ENCODE measurements at regions not wholly inside any gene's neighbourhood (a gene's known extent, or its start where the extent isn't known, plus 50 kb on each side); places are given as distances from the start of the nearest gene placed in this dataset.
A peak's percentile ranks its signal among the peaks of the same experiment; 100 is the strongest.
"Not testable (repeated sequence)": the region's sequence is repeated elsewhere in the genome, so short reads cannot be mapped to it uniquely, and the experiment has no call there.

DNA sequence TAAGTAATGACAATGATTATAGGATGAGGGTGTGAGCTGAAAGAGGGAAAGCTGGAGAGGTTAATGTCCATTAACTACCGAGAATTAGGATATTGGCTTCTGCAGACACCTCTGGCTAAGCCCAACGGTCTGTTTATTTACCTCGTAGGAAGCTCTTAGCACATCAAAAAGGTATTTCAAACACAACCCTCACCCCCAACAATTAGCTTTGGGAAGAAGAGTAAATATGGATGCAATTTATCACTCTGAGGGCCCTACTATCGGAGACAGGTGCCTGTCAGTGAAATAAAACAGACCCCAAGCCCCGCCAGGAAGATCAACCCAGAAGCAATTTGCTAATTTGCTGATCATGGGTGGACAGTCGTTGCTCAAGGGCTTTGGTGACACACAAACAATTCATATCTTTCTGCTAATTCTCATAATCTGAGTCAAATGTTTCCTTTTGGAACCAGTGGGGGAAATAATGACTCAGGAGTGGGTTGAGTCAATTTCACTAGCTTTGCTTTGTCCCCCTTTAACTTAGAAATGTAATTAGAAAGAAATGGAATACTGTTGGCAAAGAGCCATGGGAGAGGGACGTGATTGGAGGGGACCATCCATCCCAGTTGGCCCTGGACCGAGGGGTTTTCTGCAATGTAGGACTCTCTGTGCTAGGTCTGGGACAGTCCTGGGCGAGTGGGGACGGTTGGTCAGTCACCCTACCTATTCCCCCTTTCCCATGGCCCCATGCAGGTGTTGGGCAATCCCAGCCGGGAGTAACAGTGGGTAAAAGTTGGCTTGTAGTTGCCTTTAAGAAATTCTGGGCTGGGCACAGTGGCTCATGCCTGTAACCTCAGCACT lies 99.1 kb upstream of the MED13L start:
- TF ChIP-seq, protein P1, sequence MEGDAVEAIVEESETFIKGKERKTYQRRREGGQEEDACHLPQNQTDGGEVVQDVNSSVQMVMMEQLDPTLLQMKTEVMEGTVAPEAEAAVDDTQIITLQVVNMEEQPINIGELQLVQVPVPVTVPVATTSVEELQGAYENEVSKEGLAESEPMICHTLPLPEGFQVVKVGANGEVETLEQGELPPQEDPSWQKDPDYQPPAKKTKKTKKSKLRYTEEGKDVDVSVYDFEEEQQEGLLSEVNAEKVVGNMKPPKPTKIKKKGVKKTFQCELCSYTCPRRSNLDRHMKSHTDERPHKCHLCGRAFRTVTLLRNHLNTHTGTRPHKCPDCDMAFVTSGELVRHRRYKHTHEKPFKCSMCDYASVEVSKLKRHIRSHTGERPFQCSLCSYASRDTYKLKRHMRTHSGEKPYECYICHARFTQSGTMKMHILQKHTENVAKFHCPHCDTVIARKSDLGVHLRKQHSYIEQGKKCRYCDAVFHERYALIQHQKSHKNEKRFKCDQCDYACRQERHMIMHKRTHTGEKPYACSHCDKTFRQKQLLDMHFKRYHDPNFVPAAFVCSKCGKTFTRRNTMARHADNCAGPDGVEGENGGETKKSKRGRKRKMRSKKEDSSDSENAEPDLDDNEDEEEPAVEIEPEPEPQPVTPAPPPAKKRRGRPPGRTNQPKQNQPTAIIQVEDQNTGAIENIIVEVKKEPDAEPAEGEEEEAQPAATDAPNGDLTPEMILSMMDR (IDR thresholded peaks at IDR 0.05; ENCODE audit: insufficient read depth, low read depth, low read length, missing control alignments): no peak
- DNase-seq (ENCODE audit: low read depth): peak; percentile 68
- H3K4me3 ChIP-seq (ENCODE audit: low read length): no peak overlapping the region

DNA sequence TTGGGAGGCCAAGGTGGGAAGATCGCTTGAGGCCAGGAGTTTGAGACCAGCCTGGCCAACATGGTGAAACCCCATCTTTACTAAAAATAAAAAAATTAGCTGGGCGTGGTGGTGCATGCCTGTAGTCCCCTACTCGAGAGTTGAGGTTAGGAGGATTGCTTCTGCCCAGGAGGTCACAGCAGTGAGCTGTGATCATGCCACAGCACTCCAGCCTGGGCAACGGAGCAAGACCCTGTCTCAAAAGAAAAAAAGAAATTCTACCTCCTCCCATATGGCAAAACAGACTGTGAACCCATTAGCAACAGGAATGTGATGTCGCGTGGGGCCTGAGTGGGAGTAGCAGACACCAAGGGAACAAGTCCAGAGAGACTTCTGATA lies 99.7 kb upstream of the MED13L start:
- not testable (repeated sequence) for DNase-seq (ENCODE audit: low read depth); H3K4me3 ChIP-seq (ENCODE audit: low read length)

DNA sequence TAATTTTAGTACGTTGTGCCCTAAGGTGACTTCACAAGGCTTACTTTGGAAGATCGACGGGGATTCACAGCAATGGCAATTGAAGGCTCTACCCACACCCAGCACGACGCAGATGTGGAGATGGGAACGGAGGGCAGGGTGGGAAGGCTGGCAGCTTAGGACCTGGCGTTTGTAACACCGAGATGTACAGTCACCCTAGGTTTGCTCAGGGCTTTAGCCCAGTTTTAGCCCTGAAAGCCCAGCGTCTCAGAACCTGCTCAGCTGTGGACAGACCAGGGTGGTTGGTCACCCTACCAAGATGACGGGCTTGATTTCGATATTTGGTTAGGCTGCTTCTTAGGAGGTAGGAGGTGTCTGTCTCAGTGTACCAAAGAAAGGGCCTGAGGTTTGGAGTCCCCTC lies 100.5 kb upstream of the MED13L start:
- no peak for DNase-seq (ENCODE audit: low read depth)
- TF ChIP-seq, protein P1 (IDR thresholded peaks at IDR 0.05; ENCODE audit: insufficient read depth, low read depth, low read length, missing control alignments): no peak
- H3K4me3 ChIP-seq (ENCODE audit: low read length): no peak overlapping the region

DNA sequence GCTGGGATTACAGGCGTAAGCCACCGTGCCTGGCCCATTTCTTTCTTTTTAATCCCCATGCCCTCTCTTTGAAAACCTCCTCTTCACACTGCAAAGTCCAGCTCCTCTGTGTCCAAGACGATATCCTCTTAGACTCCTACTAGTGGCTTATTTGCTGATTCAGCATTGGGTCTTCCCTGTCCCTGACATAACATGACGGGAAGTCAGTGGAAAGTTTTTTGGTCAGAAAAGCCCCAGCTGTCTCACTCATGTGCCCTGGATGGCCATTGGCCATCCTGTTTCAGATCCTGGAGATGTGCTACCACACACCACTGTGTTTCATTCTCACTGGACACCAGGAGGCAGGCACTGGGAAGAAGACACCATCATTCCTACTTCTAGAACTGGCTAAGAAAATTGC lies 102.6 kb upstream of the MED13L start:
- TF ChIP-seq, protein P1 (IDR thresholded peaks at IDR 0.05; ENCODE audit: insufficient read depth, low read depth, low read length, missing control alignments): no peak
- no peak overlapping the region for H3K4me3 ChIP-seq (ENCODE audit: low read length)
- no peak for DNase-seq (ENCODE audit: low read depth)

DNA sequence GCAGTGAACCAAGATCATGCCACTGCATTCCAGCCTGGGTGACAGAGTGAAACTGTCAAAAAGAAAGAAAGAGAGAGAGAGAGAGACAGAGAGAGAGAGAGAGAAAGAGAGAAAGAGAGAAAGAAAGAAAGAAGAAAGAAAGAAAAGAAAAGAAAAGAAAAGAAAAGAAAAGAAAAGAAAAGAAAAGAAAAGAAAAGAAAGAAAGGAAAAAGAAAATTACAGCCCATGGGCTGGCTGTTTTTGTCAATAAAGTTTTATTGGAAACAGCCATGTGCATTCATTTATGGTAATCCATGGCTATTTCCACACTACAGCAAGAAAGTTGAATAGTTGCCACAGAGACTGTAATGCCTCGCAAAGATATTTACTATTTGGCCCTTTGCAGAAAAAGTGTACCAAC lies 103.2 kb upstream of the MED13L start:
- not testable (repeated sequence) for H3K4me3 ChIP-seq (ENCODE audit: low read length); DNase-seq (ENCODE audit: low read depth)

DNA sequence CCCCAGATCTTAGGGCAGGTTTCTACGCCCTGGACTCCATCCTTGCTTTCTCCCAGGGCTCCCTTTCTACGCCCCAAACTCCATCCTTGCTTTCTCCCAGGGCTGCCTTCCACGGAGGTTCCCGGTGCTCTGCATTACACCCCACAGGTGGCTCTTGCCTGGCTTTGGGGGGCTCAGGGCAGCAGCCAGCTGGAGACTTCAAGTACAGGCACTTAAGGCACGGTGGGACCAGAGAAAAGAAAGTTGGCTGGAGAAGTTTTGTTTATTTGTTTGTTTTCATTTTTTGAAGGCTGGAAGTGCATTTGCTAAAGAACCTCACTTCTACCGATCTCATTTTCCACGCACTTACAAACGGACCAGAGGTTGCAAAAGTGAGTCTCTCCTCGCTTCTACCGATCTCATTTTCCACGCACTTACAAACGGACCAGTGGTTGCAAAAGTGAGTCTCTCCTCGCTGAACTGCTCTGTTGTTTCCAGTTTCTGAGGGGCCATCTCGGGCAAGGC lies 103.8 kb upstream of the MED13L start:
- H3K4me3 ChIP-seq (ENCODE audit: low read length): no peak overlapping the region
- no peak for DNase-seq (ENCODE audit: low read depth)
- TF ChIP-seq, protein P1 (IDR thresholded peaks at IDR 0.05; ENCODE audit: insufficient read depth, low read depth, low read length, missing control alignments): no peak

DNA sequence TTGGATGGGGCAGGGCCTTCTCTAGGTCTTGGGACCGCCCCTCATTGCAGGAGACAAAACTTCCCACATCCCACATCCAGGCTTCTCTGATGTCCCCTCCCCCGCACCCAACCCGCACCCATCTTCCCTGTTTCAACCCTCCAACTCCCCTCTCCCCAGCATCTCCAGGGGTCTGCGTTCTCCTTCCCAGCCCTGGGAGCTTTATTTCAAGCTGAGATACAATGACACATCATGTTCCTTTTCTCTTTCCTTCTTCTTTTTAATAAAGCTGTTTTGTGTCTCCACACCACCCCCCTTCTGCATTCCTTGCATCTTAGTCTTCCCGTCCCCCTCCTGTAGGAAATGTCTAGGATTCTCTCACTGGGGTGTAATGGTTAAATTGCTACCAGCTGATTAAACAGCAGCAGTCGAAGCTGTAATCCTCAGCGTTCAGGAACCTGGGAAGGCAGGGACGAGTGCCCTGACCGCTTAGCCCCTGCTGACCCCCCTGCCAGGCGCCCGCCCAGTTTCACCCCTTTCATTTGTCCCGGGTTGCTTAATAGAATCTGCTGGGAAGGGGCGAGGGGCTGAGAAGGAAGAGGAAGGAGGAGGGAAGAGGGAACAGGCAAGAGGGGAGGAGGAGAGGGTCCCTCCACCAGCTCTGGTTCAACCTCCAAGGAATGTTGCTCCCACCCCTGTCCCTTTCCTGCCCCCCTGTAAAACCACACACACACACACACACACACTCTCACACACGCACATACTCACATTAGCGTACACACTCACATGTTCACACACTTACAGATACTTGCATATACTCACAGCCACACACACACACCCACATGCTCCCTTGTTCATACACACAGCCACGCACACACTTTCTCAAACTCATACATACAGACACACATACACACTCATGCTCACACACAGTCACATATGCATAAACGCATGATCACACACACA lies 104.5 kb upstream of the MED13L start:
- no peak overlapping the region for H3K4me3 ChIP-seq (ENCODE audit: low read length)
- TF ChIP-seq, protein P1 (IDR thresholded peaks at IDR 0.05; ENCODE audit: insufficient read depth, low read depth, low read length, missing control alignments): no peak
- DNase-seq (ENCODE audit: low read depth): peak; percentile 77

Measured in epithelial cell of esophagus (primary cell).